Transverse colon (tissue), 4 donors: ENCODE measurements at regions not wholly inside any gene's neighbourhood (a gene's known extent, or its start where the extent isn't known, plus 50 kb on each side); places are given as distances from the start of the nearest gene placed in this dataset.

Source experiments
- DNase-seq: peaks from one replicate; pipeline ENCODE4 v3.0.0-alpha.2; 2019
- H3K27ac ChIP-seq, 4 donors: fragments of 200-600 bp; sonication (generic); 2 replicates each; pipeline ENCODE4 v1.5.1; 2016 to 2018; ENCODE audit warnings: inconsistent platforms in 4 of 4
- H3K27me3 ChIP-seq: fragments of 200-600 bp; sonication (generic); 2 replicates; pipeline ENCODE4 v1.5.1; 2017; ENCODE audit warnings: inconsistent platforms
- H3K36me3 ChIP-seq, 4 donors: fragments of 200-600 bp; sonication (generic); 2 replicates each; pipeline ENCODE4 v1.5.1; 2017 to 2019; ENCODE audit warnings: inconsistent platforms in 4 of 4
- H3K4me1 ChIP-seq, 4 donors: fragments of 200-600 bp; sonication (generic); 2 replicates each; pipeline ENCODE4 v1.5.1; 2017 to 2020; ENCODE audit warnings: inconsistent platforms in 4 of 4
- H3K4me3 ChIP-seq, 4 donors: fragments of 200-600 bp; sonication (generic); 1 replicate in 1 of 4; 2 replicates in 3 of 4; pipeline versions ENCODE4 v1.5.1 to v1.6.1; 2017 to 2019; ENCODE audit warnings: inconsistent platforms in 4 of 4
- H3K9me3 ChIP-seq, 2 donors: fragments of 200-600 bp; sonication (generic); 2 replicates each; pipeline ENCODE4 v1.5.1; 2017 to 2019; ENCODE audit warnings: inconsistent platforms in 2 of 2
- CTCF ChIP-seq, 5 experiments: fragments of 200-600 bp in 3 of 5; fragments of 450-650 bp in 2 of 5; sonication (generic) in 3 of 5; IDR thresholded peaks; 1 replicate in 2 of 5; 2 replicates in 3 of 5; pipeline ENCODE4 v1.5.1; 2016 to 2017; ENCODE audit warnings: antibody characterized with exemption in 5 of 5, inconsistent platforms in 3 of 5, mild to moderate bottlenecking in 2 of 5, moderate library complexity in 1 of 5
- EP300 ChIP-seq: sonication (generic); formaldehyde crosslinking; IDR thresholded peaks from one replicate; pipeline ENCODE4 v1.6.1; 2017; ENCODE audit warnings: antibody characterized with exemption, low read depth
- POLR2A ChIP-seq: fragments of 450-650 bp; IDR thresholded peaks from one replicate; pipeline ENCODE4 v1.6.1; 2016; ENCODE audit warnings: antibody characterized with exemption, mild to moderate bottlenecking, moderate library complexity
- POLR2AphosphoS5 ChIP-seq, 3 donors: sonication (generic); formaldehyde crosslinking; IDR thresholded peaks; one replicate each; pipeline ENCODE4 v1.6.1; 2016; ENCODE audit warnings: antibody characterized with exemption in 3 of 3
- WGBS, 2 donors: methylation state at CpG; one replicate each; pipeline ENCODE4 v1.1.5; 2018; ENCODE audit warnings: low coverage in 1 of 2; 5-methylcytosine and 5-hydroxymethylcytosine counted together
- in situ Hi-C, 4 donors: fragments of 200-750 bp; cut with MboI; loops; one replicate each; pipeline versions ENCODE4 v1.15.0 to v1.15.1; 2017; ENCODE audit warnings: low sequenced_read_pairs in 3 of 4, low pct_ligation_motif_present in 1 of 4, low pct_unique_long_range_greater_than_20kb in 1 of 4
- intact Hi-C: fragments of 100-400 bp; cut with DNase I; formaldehyde crosslinking; loops from one replicate; pipeline ENCODE4 v1.15.1; 2023; ENCODE audit warnings: low total_unique reads

GRCh38 chr3:63762180-63762579, 56.9 kb upstream of the C3orf49 start:
- no peak overlapping the region for H3K4me3 ChIP-seq
- H3K27me3 ChIP-seq, result no peaks in the 10 kb centered on the region
- 83 to 91% methylated on average over 1 of the region's 1 CpG for WGBS, 2 donors
- no peak overlapping the region for H3K27ac ChIP-seq
- in situ Hi-C loops (no loop called here), intact Hi-C loops (no loop called here)
- no peak for DNase-seq
- H3K36me3 ChIP-seq, result no peaks in the 10 kb centered on the region
- H3K4me1 ChIP-seq, result no peaks in the 10 kb centered on the region
- no peak for TF ChIP-seq POLR2AphosphoS5 (IDR thresholded peaks at IDR 0.05)
- TF ChIP-seq EP300, result no peak
- TF ChIP-seq CTCF (IDR thresholded peaks at IDR 0.05), result no peak
- TF ChIP-seq POLR2A, result no peak
- no peaks in the 10 kb centered on the region for H3K9me3 ChIP-seq

DNA sequence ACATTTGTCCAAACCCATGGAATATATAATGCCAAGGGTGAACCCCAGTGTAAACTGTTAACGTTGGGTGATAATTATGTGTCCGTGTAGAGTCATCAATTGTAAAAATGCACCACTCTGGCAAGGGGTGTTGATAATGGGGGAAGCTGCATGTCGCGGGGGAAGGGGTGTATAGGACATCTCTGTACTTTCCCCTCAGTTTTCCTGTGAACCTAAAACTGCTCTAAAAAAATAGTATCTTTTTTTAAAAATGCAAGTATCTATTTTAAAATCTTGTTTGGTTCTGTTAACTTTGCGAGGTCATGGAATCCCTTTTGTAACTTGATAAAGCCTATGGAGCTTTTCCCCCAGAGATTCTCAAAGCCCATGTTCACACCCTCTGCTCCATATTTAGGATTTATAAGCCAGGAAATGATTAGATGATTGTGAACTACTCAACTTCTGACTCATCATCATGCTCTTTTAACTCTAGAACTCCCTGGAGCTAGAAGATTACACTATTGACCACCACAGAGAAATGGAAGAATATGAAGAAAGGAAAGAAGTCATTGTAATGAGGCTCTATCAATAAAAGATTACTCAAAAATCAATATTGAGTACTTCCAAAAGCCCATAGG, 56.1 kb upstream of the C3orf49 start:
- in situ Hi-C loops (no loop called here), intact Hi-C loops (no loop called here)
- Histone ChIP-seq H3K4me3 (no peak overlapping the region), H3K27ac (no peak overlapping the region), H3K9me3 (no peaks in the 10 kb centered on the region), H3K27me3 (no peaks in the 10 kb centered on the region), H3K36me3 (no peaks in the 10 kb centered on the region), H3K4me1 (peaks cover 0 to 4% (median under 1%) of the 10 kb centered on the region in 4 donors)
- WGBS, 2 donors, result 59 to 63% methylated on average over 5 of the region's 5 CpGs
- TF ChIP-seq POLR2A, result no peak
- no peak for TF ChIP-seq EP300
- no peak for TF ChIP-seq CTCF (IDR thresholded peaks at IDR 0.05)
- no peak for TF ChIP-seq POLR2AphosphoS5 (IDR thresholded peaks at IDR 0.05)
- DNase-seq, result no peak

DNA sequence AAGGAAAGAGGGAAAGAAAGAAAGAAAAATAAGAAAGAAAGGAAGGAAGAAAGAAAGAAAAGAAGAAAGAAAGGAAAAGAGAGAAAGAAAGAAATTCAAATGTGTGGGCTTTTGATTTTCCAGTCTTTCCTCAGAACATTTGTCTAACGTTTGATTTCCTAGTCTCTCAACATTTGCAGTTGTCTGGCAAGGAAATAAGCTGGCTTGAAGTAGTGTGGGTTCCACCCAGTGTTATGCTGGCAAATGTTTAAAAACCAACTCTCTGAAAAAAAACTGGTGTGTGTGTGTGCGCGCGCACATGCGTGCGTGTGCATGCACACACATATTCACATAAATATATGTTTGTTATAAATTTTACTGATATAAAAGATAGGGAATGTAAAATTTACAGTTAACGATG, 54.6 kb upstream of the C3orf49 start:
- Histone ChIP-seq H3K27ac (no peak overlapping the region), H3K4me1 (peaks cover 0 to 15% (median 5%) of the 10 kb centered on the region in 4 donors), H3K9me3 (no peaks in the 10 kb centered on the region), H3K27me3 (no peaks in the 10 kb centered on the region), H3K36me3 (no peaks in the 10 kb centered on the region), H3K4me3 (no peak overlapping the region)
- TF ChIP-seq POLR2A (no peak), POLR2AphosphoS5 (IDR thresholded peaks at IDR 0.05) (no peak), EP300 (no peak), CTCF (IDR thresholded peaks at IDR 0.05) (no peak)
- intact Hi-C loops (no loop called here), in situ Hi-C loops (no loop called here)
- 82 to 87% methylated on average over 7 of the region's 7 CpGs for WGBS, 2 donors
- no peak for DNase-seq

GRCh38 chr3:63766261-63766660, 52.8 kb upstream of the C3orf49 start:
- Histone ChIP-seq H3K27ac (no peak overlapping the region), H3K36me3 (no peaks in the 10 kb centered on the region), H3K4me1 (peaks cover 0 to 15% (median 5%) of the 10 kb centered on the region in 4 donors), H3K9me3 (no peaks in the 10 kb centered on the region), H3K4me3 (no peak overlapping the region), H3K27me3 (no peaks in the 10 kb centered on the region)
- in situ Hi-C loops (no loop called here), intact Hi-C loops (no loop called here)
- 85 to 93% methylated on average over 5 of the region's 5 CpGs for WGBS, 2 donors
- DNase-seq, result no peak
- TF ChIP-seq POLR2AphosphoS5 (IDR thresholded peaks at IDR 0.05) (no peak), CTCF (IDR thresholded peaks at IDR 0.05) (no peak), EP300 (no peak), POLR2A (no peak)
